ENCODE measurements at regions not wholly inside any gene's neighbourhood (a gene's known extent, or its start where the extent isn't known, plus 50 kb on each side); places are given as distances from the start of the nearest gene placed in this dataset.

DNA sequence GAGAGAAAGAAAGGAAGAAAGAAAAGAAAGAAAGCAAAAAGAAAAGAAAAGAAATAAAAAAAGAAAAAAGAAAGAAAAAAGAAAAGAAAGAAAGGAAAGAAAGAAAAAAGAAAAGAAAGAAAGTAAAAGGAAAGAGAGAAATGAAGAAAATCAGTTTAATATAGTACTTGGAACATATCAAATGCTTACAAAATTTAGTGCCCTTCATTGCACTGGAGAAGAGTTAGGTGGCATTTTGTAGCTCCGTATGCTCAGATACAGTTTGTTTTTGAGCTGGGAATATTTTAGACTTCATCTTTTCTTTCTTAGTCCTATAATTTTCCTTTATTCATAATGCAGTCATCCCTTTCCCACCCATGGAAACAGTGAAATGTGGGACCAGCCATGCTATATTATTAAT is 56.2 kb upstream of the APP start:
- peaks cover 7% of the 10 kb centered on the region; the same call in 2 of the 3 replicates for H3K9me3 Mint-ChIP-seq
- H3F3A ChIP-seq (replicated peaks; ENCODE audit: low read depth): no peaks in the 10 kb centered on the region

DNA sequence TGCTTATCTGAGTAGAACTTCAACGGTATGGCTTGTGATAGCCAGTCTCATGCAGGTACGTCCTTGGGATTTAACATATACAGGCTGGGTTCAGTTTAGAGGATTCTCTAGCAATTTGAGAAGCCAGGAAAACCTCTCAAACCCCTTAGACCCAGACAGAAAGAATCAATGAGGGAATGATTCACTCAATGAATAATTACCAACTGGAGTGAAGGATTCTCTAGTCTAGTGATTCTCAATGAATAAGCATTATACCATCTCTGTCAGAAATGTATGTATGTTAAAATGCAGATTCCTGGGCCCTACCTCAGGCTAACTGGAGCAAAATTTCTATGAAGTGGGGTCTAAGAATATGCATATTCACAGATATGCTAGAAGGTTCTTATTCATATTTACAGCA is 54.5 kb upstream of the APP start:
- no peaks in the 10 kb centered on the region for H3K36me3 ChIP-seq (ENCODE audit: insufficient read depth)
- DNase-seq (ENCODE audit: low spot score): no peak
- Mint-ChIP-seq H3K4me3 (no peak overlapping the region), H3K36me3 (ENCODE audit: low read depth) (peaks cover under 1% of the 10 kb centered on the region; the same call in 2 of the 3 replicates), H3K4me1 (peaks cover 8% of the 10 kb centered on the region; the same call in 1 of the 3 replicates), H3K27me3 (ENCODE audit: insufficient read depth, low read depth, poor library complexity) (no peaks in the 10 kb centered on the region), H3K9me3 (peaks cover 4% of the 10 kb centered on the region; the same call in 2 of the 3 replicates), H3K27ac (no peak overlapping the region)
- H3K4me2 ChIP-seq: no peak overlapping the region
- no peaks in the 10 kb centered on the region for H3F3A ChIP-seq (replicated peaks; ENCODE audit: low read depth)
- no peak overlapping the region for H3K27ac ChIP-seq (ENCODE audit: low read depth)
- H3K27me3 ChIP-seq (ENCODE audit: insufficient read depth): no peaks in the 10 kb centered on the region
- peaks cover 16% of the 10 kb centered on the region for H3K4me1 ChIP-seq (ENCODE audit: insufficient read depth)
- peak overlapping the region; percentile 70; the same call in 1 of the 2 replicates for H2AFZ ChIP-seq
- H4K20me1 ChIP-seq (replicated peaks; ENCODE audit: insufficient read depth): no peaks in the 10 kb centered on the region
- TF ChIP-seq STAT1 (IDR thresholded peaks at IDR 0.05; ENCODE audit: unreplicated experiment): no peak
- TF ChIP-seq, protein P1, sequence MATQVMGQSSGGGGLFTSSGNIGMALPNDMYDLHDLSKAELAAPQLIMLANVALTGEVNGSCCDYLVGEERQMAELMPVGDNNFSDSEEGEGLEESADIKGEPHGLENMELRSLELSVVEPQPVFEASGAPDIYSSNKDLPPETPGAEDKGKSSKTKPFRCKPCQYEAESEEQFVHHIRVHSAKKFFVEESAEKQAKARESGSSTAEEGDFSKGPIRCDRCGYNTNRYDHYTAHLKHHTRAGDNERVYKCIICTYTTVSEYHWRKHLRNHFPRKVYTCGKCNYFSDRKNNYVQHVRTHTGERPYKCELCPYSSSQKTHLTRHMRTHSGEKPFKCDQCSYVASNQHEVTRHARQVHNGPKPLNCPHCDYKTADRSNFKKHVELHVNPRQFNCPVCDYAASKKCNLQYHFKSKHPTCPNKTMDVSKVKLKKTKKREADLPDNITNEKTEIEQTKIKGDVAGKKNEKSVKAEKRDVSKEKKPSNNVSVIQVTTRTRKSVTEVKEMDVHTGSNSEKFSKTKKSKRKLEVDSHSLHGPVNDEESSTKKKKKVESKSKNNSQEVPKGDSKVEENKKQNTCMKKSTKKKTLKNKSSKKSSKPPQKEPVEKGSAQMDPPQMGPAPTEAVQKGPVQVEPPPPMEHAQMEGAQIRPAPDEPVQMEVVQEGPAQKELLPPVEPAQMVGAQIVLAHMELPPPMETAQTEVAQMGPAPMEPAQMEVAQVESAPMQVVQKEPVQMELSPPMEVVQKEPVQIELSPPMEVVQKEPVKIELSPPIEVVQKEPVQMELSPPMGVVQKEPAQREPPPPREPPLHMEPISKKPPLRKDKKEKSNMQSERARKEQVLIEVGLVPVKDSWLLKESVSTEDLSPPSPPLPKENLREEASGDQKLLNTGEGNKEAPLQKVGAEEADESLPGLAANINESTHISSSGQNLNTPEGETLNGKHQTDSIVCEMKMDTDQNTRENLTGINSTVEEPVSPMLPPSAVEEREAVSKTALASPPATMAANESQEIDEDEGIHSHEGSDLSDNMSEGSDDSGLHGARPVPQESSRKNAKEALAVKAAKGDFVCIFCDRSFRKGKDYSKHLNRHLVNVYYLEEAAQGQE (IDR thresholded peaks at IDR 0.05; ENCODE audit: unreplicated experiment): no peak
- TF ChIP-seq, protein P2, sequence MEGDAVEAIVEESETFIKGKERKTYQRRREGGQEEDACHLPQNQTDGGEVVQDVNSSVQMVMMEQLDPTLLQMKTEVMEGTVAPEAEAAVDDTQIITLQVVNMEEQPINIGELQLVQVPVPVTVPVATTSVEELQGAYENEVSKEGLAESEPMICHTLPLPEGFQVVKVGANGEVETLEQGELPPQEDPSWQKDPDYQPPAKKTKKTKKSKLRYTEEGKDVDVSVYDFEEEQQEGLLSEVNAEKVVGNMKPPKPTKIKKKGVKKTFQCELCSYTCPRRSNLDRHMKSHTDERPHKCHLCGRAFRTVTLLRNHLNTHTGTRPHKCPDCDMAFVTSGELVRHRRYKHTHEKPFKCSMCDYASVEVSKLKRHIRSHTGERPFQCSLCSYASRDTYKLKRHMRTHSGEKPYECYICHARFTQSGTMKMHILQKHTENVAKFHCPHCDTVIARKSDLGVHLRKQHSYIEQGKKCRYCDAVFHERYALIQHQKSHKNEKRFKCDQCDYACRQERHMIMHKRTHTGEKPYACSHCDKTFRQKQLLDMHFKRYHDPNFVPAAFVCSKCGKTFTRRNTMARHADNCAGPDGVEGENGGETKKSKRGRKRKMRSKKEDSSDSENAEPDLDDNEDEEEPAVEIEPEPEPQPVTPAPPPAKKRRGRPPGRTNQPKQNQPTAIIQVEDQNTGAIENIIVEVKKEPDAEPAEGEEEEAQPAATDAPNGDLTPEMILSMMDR (conservative IDR thresholded peaks at IDR 0.05; ENCODE audit: low read depth in 2 of 2): no peak
- H3K9me2 ChIP-seq (ENCODE audit: insufficient read depth): peaks cover 23% of the 10 kb centered on the region; the same call in 1 of the 2 replicates
- ATAC-seq: no peak
- H3K79me2 ChIP-seq (replicated peaks; ENCODE audit: insufficient read depth): no peaks in the 10 kb centered on the region
- H3K4me3 ChIP-seq: no peak overlapping the region

More for the DNA sequence above, 56.2 kb upstream of the APP start:
- Mint-ChIP-seq H3K27ac (no peak overlapping the region), H3K4me3 (no peak overlapping the region), H3K36me3 (ENCODE audit: low read depth) (peaks cover 8% of the 10 kb centered on the region; the same call in 2 of the 3 replicates), H3K27me3 (ENCODE audit: insufficient read depth, low read depth, poor library complexity) (no peaks in the 10 kb centered on the region), H3K4me1 (peaks cover 8% of the 10 kb centered on the region; the same call in 1 of the 3 replicates)
- H3K4me3 ChIP-seq: no peak overlapping the region
- H3K9me2 ChIP-seq (ENCODE audit: insufficient read depth): peaks cover 23% of the 10 kb centered on the region; the same call in 1 of the 2 replicates
- H3K79me2 ChIP-seq (replicated peaks; ENCODE audit: insufficient read depth): no peaks in the 10 kb centered on the region
- DNase-seq (ENCODE audit: low spot score): no peak
- H4K20me1 ChIP-seq (replicated peaks; ENCODE audit: insufficient read depth): no peaks in the 10 kb centered on the region
- no peak overlapping the region for H3K27ac ChIP-seq (ENCODE audit: low read depth)
- H3K4me1 ChIP-seq (ENCODE audit: insufficient read depth): peaks cover 16% of the 10 kb centered on the region
- H3K4me2 ChIP-seq: no peak overlapping the region
- no peaks in the 10 kb centered on the region for H3K27me3 ChIP-seq (ENCODE audit: insufficient read depth)
- TF ChIP-seq STAT1 (IDR thresholded peaks at IDR 0.05; ENCODE audit: unreplicated experiment): no peak
- no peak for TF ChIP-seq POLR2AphosphoS5 (IDR thresholded peaks at IDR 0.05; ENCODE audit: low read depth)
- TF ChIP-seq, protein P1 (IDR thresholded peaks at IDR 0.05; ENCODE audit: unreplicated experiment): no peak
- TF ChIP-seq JUNB (IDR thresholded peaks at IDR 0.05; ENCODE audit: unreplicated experiment): no peak
- no peak for TF ChIP-seq EZH2phosphoT487 (IDR thresholded peaks at IDR 0.05; ENCODE audit: unreplicated experiment)
- TF ChIP-seq, protein P3, sequence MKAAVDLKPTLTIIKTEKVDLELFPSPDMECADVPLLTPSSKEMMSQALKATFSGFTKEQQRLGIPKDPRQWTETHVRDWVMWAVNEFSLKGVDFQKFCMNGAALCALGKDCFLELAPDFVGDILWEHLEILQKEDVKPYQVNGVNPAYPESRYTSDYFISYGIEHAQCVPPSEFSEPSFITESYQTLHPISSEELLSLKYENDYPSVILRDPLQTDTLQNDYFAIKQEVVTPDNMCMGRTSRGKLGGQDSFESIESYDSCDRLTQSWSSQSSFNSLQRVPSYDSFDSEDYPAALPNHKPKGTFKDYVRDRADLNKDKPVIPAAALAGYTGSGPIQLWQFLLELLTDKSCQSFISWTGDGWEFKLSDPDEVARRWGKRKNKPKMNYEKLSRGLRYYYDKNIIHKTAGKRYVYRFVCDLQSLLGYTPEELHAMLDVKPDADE (IDR thresholded peaks at IDR 0.05): no peak
- TF ChIP-seq ZNF114 (CRISPR knock-in tag; IDR thresholded peaks at IDR 0.05): no peak
- TF ChIP-seq NANOG (IDR thresholded peaks at IDR 0.05; ENCODE audit: borderline replicate concordance): no peak
- TF ChIP-seq EZH2 (IDR thresholded peaks at IDR 0.05; ENCODE audit: low read depth, unreplicated experiment): no peak
- no peak for TF ChIP-seq ZNF331 (CRISPR knock-in tag; IDR thresholded peaks at IDR 0.05; ENCODE audit: low read depth)
- H2AFZ ChIP-seq: 0 out of 2 replicates have a peak overlapping the region, but pooled peaks have one; percentile 12
- ATAC-seq: no peak
- no peaks in the 10 kb centered on the region for H3K36me3 ChIP-seq (ENCODE audit: insufficient read depth)

Measured in GM23338 (cell line).